ENCODE measurements at regions not wholly inside any gene's neighbourhood (a gene's known extent, or its start where the extent isn't known, plus 50 kb on each side); places are given as distances from the start of the nearest gene placed in this dataset.

DNA sequence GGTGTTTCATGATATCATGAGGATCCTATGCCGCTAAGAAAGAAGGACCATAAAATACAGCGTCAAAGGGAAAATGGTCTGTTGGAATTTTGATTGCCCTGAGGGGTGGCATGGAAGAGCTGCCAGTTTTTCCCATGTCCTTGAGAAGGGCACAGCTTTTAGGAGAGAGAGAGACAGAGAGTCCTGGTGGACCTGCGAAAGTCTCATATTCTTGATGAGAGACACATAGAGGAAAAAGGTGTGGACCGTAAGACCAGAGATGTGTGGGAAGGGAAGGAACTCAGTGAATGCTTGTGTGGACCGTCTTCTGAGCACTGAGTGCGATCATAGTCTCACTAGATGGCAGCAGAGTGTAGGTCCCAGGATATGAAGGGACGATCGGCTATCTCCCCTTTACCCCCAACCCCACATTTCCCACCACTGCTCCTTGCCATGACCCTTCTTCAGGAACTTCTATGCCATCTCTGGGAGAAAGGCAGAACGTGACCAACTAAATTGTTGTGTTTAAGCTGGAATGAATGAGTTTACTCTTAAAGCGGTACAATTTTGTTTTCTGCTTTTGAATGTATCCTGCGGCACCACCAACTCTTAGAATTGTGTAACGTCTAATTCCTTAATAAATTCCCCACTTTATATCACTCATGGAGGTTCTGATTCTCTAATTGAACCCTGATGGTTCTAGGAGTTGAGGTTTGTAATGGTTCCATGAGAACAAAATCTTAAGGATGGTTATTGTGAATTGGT is 117.7 kb downstream of the CTH start:
- Histone ChIP-seq H3K36me3 (ENCODE audit: control insufficient read depth in 2 of 4, insufficient read depth in 4 of 4, low read length in 3 of 4) (no peaks in the 10 kb centered on the region), H3K27me3 (replicated peaks in 1 of 4; ENCODE audit: control insufficient read depth in 3 of 4, extremely low read depth in 1 of 4, insufficient read depth in 3 of 4, low read length in 3 of 4) (no peaks in the 10 kb centered on the region), H3K56ac (replicated peaks; ENCODE audit: insufficient read length, low read depth, low read length) (no peak overlapping the region), H2BK12ac (ENCODE audit: low read depth, low read length) (no peak overlapping the region), H2BK15ac (ENCODE audit: low read length) (no peak overlapping the region), H3K79me1 (ENCODE audit: low read depth, low read length) (no peaks in the 10 kb centered on the region), H3K4me3 (ENCODE audit: extremely low read depth in 1 of 4, insufficient read depth in 2 of 4, low read depth in 3 of 4, low read length in 4 of 4) (no peak overlapping the region), H3K9ac (replicated peaks in 1 of 4; ENCODE audit: extremely low read depth in 1 of 4, low read depth in 3 of 4, low read length in 3 of 4) (no peak overlapping the region), H3K4me1 (replicated peaks in 1 of 4; ENCODE audit: control insufficient read depth in 3 of 4, insufficient read depth in 4 of 4, low read length in 3 of 4) (no peaks in the 10 kb centered on the region), H4K20me1 (replicated peaks in 1 of 2; ENCODE audit: control insufficient read depth in 1 of 2, insufficient read depth in 2 of 2, low read length in 2 of 2) (no peaks in the 10 kb centered on the region), H3K27ac (ENCODE audit: low read depth, low read length) (no peak overlapping the region), H3K23ac (ENCODE audit: insufficient read length) (no peak overlapping the region), H3K9me3 (ENCODE audit: insufficient read depth in 2 of 2, low read depth in 1 of 2, low read length in 1 of 2) (no peaks in the 10 kb centered on the region), H2AFZ (ENCODE audit: low read length) (peak overlapping the region; percentile 18), H3K4ac (replicated peaks; ENCODE audit: insufficient read length, low read depth, low read length) (no peak overlapping the region), H3K14ac (ENCODE audit: insufficient read length) (no peak overlapping the region), H4K91ac (replicated peaks; ENCODE audit: insufficient read length, low read length) (no peak overlapping the region), H2AK5ac (ENCODE audit: low read depth, low read length) (no peak overlapping the region), H3K4me2 (ENCODE audit: insufficient read depth in 1 of 2, low read depth in 2 of 2, low read length in 2 of 2) (no peak overlapping the region), H3K18ac (ENCODE audit: extremely low read depth, low read length) (no peak overlapping the region), H4K8ac (ENCODE audit: extremely low read depth, insufficient read depth, low read length) (no peak overlapping the region), H2BK5ac (ENCODE audit: low read depth, low read length) (no peak overlapping the region), H4K5ac (ENCODE audit: insufficient read length, low read depth, low read length) (no peak overlapping the region), H3K79me2 (ENCODE audit: control insufficient read depth in 1 of 2, insufficient read depth in 2 of 2, low read length in 2 of 2) (no peaks in the 10 kb centered on the region), H2BK20ac (ENCODE audit: low read length) (no peak overlapping the region), H3K23me2 (ENCODE audit: low read depth, low read length) (no peaks in the 10 kb centered on the region), H2BK120ac (replicated peaks; ENCODE audit: low read depth, low read length) (no peak overlapping the region)
- WGBS, 2 experiments (ENCODE audit: extremely low coverage in 1 of 2, insufficient coverage in 1 of 2, insufficient read length in 1 of 2, insufficient replicate concordance in 2 of 2, low coverage in 1 of 2, low lambda C conversion rate in 2 of 2, missing lambda C conversion rate in 1 of 2), result 56% methylated on average over 12 of the region's 12 CpGs; no CpG with 5 or more reads in 1 of the 2 experiments
- peak; percentile 99 for FAIRE-seq
- ChIA-PET CTCF (ENCODE audit: partially characterized antibody) (interaction anchor here (0.6 to 5.2 kb wide), 34 partner anchors 9 to 534 kb away, joined by 3 to 81 read pairs (median 4); no protein-coding TSS in a partner anchor), POLR2A (ENCODE audit: partially characterized antibody) (no interaction called here)
- DNase-seq (ENCODE audit: low read depth in 1 of 2, low spot score in 2 of 2), result peak in 1 of 2 experiments; percentile 58
- TF ChIP-seq PHF8 (conservative IDR thresholded peaks at IDR 0.05; ENCODE audit: low read depth, low read length) (no peak), SP1 (IDR thresholded peaks at IDR 0.05; ENCODE audit: low read depth, low read length) (no peak), CBX5 (IDR thresholded peaks at IDR 0.05; ENCODE audit: low read depth, low read length) (no peak), BACH1 (IDR thresholded peaks at IDR 0.05; ENCODE audit: low read length) (no peak), SUZ12 (IDR thresholded peaks at IDR 0.05; ENCODE audit: low read length) (no peak), YY1 (IDR thresholded peaks at IDR 0.05; ENCODE audit: low read depth, low read length) (peak; percentile 37; the same call in 1 of the 2 replicates), RAD21 (IDR thresholded peaks at IDR 0.05 in 1 of 2, conservative IDR thresholded peaks at IDR 0.05 in 1 of 2; ENCODE audit: low read depth in 2 of 2, low read length in 2 of 2) (peak; percentile 93 to 94), RNF2 (IDR thresholded peaks at IDR 0.05; ENCODE audit: borderline replicate concordance, low read depth, low read length, missing control alignments, poor library complexity, severe bottlenecking) (no peak), CREB1 (IDR thresholded peaks at IDR 0.05) (0 out of 2 replicates have a peak, but pooled peaks have one; percentile 20)
- TF ChIP-seq, protein P1, sequence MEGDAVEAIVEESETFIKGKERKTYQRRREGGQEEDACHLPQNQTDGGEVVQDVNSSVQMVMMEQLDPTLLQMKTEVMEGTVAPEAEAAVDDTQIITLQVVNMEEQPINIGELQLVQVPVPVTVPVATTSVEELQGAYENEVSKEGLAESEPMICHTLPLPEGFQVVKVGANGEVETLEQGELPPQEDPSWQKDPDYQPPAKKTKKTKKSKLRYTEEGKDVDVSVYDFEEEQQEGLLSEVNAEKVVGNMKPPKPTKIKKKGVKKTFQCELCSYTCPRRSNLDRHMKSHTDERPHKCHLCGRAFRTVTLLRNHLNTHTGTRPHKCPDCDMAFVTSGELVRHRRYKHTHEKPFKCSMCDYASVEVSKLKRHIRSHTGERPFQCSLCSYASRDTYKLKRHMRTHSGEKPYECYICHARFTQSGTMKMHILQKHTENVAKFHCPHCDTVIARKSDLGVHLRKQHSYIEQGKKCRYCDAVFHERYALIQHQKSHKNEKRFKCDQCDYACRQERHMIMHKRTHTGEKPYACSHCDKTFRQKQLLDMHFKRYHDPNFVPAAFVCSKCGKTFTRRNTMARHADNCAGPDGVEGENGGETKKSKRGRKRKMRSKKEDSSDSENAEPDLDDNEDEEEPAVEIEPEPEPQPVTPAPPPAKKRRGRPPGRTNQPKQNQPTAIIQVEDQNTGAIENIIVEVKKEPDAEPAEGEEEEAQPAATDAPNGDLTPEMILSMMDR (IDR thresholded peaks at IDR 0.05; ENCODE audit: control extremely low read depth in 1 of 3, insufficient read depth in 1 of 3, low read depth in 1 of 3, low read length in 3 of 3), result peak; percentile 67 to 88 (median 74)
